HL-60 (cell line): ENCODE measurements at regions not wholly inside any gene's neighbourhood (a gene's known extent, or its start where the extent isn't known, plus 50 kb on each side); places are given as distances from the start of the nearest gene placed in this dataset.

Source experiments
- GABPA ChIP-seq: IDR thresholded peaks from 2 replicates; pipeline ENCODE4 v1.6.1; 2012; ENCODE audit warnings: low read depth
- POLR2AphosphoS5 ChIP-seq: IDR thresholded peaks from 2 replicates; pipeline ENCODE4 v1.6.1; 2012; ENCODE audit warnings: low read depth
- TF ChIP-seq, protein P1 (sequence below): IDR thresholded peaks from one replicate; pipeline ENCODE4 v1.5.1; 2011; ENCODE audit warnings: low read length, control low read depth, inconsistent platforms; ENCODE audit not compliant: insufficient read depth
- TF ChIP-seq, protein P2 (sequence below): IDR thresholded peaks from 2 replicates; pipeline ENCODE4 v1.6.1; 2012; ENCODE audit warnings: low read depth; ENCODE audit not compliant: insufficient replicate concordance

DNA sequence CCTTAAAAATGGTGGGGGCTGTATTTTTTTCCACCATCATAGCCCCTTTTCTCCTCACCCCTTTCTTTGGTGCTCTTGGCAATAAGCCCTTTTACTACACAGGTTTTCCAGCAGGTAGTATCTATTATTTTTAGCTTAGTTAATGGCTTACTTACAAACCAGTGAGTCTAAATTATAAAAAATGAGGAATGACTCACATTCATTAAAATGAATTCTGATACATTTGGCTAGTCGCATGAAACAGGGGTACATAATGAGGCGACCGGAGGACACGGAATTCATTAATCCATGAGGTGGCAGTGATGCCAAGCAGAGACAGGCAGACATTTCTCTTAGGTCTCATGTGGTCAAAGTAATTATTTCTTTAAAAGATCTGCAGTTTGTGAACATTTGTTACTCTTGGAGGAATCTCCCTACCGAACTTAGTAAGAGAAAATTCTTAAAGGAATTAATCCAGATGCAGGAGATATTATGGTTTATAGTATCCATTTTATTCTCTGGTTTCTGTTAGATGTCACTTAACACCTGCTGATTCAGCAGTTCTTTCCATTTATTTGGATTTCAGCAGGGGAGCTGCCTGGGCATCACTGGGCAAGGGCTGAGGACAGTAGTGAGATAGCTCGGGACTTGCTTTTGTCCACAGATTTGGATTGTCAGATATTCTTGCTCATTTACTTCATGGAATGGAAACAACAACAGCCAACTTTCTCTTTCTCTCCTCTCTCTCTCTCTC is 575.0 kb upstream of the NR3C2 start:
- TF ChIP-seq, protein P1, sequence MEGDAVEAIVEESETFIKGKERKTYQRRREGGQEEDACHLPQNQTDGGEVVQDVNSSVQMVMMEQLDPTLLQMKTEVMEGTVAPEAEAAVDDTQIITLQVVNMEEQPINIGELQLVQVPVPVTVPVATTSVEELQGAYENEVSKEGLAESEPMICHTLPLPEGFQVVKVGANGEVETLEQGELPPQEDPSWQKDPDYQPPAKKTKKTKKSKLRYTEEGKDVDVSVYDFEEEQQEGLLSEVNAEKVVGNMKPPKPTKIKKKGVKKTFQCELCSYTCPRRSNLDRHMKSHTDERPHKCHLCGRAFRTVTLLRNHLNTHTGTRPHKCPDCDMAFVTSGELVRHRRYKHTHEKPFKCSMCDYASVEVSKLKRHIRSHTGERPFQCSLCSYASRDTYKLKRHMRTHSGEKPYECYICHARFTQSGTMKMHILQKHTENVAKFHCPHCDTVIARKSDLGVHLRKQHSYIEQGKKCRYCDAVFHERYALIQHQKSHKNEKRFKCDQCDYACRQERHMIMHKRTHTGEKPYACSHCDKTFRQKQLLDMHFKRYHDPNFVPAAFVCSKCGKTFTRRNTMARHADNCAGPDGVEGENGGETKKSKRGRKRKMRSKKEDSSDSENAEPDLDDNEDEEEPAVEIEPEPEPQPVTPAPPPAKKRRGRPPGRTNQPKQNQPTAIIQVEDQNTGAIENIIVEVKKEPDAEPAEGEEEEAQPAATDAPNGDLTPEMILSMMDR: no peak
- TF ChIP-seq, protein P2, sequence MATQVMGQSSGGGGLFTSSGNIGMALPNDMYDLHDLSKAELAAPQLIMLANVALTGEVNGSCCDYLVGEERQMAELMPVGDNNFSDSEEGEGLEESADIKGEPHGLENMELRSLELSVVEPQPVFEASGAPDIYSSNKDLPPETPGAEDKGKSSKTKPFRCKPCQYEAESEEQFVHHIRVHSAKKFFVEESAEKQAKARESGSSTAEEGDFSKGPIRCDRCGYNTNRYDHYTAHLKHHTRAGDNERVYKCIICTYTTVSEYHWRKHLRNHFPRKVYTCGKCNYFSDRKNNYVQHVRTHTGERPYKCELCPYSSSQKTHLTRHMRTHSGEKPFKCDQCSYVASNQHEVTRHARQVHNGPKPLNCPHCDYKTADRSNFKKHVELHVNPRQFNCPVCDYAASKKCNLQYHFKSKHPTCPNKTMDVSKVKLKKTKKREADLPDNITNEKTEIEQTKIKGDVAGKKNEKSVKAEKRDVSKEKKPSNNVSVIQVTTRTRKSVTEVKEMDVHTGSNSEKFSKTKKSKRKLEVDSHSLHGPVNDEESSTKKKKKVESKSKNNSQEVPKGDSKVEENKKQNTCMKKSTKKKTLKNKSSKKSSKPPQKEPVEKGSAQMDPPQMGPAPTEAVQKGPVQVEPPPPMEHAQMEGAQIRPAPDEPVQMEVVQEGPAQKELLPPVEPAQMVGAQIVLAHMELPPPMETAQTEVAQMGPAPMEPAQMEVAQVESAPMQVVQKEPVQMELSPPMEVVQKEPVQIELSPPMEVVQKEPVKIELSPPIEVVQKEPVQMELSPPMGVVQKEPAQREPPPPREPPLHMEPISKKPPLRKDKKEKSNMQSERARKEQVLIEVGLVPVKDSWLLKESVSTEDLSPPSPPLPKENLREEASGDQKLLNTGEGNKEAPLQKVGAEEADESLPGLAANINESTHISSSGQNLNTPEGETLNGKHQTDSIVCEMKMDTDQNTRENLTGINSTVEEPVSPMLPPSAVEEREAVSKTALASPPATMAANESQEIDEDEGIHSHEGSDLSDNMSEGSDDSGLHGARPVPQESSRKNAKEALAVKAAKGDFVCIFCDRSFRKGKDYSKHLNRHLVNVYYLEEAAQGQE: no peak
- TF ChIP-seq POLR2AphosphoS5: no peak
- TF ChIP-seq GABPA: no peak
